LNCaP clone FGC (cell line): ENCODE measurements at regions not wholly inside any gene's neighbourhood (a gene's known extent, or its start where the extent isn't known, plus 50 kb on each side); places are given as distances from the start of the nearest gene placed in this dataset.
"Not testable (repeated sequence)": the region's sequence is repeated elsewhere in the genome, so short reads cannot be mapped to it uniquely, and the experiment has no call there.

Experiments
- DNase-seq: peaks from one replicate; pipeline ENCODE4 v3.0.0-alpha.2; 2011; ENCODE audit warnings: low read depth
- H3K4me3 ChIP-seq: 2 replicates; pipeline ENCODE4 v1.5.1; 2011; ENCODE audit warnings: mild to moderate bottlenecking, low read depth, low read length, control low read depth
- TF ChIP-seq, protein P1 (sequence below): IDR thresholded peaks from 2 replicates; pipeline ENCODE4 v1.5.1; 2012; ENCODE audit warnings: mild to moderate bottlenecking; ENCODE audit not compliant: control insufficient read depth, insufficient read depth; ENCODE audit errors: extremely low read depth

DNA sequence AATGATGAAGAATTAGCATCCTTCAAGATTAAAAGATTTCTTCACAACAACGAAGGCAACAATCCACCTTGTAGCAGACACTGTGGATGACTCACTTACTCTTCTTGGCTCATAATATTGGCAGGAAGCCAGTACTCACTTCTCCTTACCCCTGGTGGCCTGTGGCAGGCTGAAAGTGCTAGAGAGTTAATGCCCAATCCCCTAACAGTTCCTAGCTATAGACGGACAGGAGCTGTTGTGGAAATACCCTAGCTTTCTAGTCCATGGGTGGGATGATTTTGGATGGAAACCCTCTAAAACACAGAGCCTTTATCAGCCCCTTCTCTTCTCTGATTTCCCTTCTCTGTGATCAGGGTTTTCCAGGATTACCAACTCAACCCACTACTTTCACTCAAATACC lies 128.6 kb upstream of the NYAP2 start:
- H3K4me3 ChIP-seq: no peak overlapping the region
- DNase-seq: peak; percentile 25
- TF ChIP-seq, protein P1, sequence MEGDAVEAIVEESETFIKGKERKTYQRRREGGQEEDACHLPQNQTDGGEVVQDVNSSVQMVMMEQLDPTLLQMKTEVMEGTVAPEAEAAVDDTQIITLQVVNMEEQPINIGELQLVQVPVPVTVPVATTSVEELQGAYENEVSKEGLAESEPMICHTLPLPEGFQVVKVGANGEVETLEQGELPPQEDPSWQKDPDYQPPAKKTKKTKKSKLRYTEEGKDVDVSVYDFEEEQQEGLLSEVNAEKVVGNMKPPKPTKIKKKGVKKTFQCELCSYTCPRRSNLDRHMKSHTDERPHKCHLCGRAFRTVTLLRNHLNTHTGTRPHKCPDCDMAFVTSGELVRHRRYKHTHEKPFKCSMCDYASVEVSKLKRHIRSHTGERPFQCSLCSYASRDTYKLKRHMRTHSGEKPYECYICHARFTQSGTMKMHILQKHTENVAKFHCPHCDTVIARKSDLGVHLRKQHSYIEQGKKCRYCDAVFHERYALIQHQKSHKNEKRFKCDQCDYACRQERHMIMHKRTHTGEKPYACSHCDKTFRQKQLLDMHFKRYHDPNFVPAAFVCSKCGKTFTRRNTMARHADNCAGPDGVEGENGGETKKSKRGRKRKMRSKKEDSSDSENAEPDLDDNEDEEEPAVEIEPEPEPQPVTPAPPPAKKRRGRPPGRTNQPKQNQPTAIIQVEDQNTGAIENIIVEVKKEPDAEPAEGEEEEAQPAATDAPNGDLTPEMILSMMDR: no peak

- TF ChIP-seq, protein P1: no peak
- DNase-seq: no peak
- H3K4me3 ChIP-seq: no peak overlapping the region
These were observed 129.5 kb upstream of the NYAP2 start for GRCh38 chr2:225270053-225270452.

GRCh38 chr2:225254363-225254762 lies 145.1 kb upstream of the NYAP2 start:
- DNase-seq: no peak
- TF ChIP-seq, protein P1: no peak
- H3K4me3 ChIP-seq: no peak overlapping the region

- TF ChIP-seq, protein P1: no peak
- no peak for DNase-seq
- H3K4me3 ChIP-seq: no peak overlapping the region
These were observed 154.6 kb upstream of the NYAP2 start for GRCh38 chr2:225244933-225245332.

DNA sequence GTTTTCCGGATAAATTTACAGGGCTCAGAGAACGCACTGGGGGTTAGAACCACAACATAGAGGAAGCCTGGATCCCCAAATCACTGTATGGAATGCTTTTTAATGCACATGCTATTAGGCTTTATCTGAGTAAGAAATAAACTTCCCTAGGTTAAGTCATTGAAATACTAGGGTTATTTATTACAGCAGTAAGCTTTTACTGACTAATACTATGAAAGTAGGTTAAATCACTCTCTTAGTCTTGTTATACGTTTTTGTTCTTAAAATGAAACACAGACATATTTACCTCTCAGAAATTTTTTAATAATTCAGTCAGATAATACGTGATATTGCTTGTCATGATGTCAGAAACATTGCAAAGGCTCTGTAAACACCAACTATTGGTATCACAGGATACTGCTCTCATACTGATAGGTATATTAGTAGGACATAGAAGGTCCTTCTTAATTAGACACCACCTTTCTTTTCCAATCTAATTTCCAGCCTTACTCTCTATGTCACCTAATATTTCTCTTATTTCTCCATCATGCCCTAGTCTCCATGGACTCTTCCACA lies 162.7 kb upstream of the NYAP2 start:
- DNase-seq: no peak
- H3K4me3 ChIP-seq: no peak overlapping the region
- TF ChIP-seq, protein P1: no peak

- TF ChIP-seq, protein P1: no peak
- DNase-seq: no peak
These were observed 166.3 kb upstream of the NYAP2 start for GRCh38 chr2:225233234-225233633.

DNA sequence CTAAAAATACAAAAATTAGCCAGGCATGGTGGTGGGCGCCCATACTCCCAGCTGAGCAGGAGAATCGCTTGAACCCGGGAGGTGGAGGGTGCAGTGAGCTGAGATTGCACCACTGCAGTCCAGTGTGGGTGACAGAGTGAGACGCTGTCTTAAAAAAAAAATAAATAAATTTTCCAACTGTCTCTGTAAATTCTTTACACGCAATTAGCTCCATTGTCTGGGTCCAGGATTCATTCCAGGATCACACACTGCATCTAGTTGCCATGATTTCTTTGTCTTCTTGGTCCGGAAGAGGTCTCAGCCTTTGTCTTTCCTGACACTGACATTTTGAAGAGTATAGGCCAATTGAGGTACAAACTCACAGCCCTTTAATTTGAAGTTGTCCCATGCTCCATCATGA lies 167.6 kb upstream of the NYAP2 start:
- no peak for DNase-seq
- H3K4me3 ChIP-seq: no peak overlapping the region
- TF ChIP-seq, protein P1: no peak

More at GRCh38 chr2:225233234-225233633, 166.3 kb upstream of the NYAP2 start:
- no peak overlapping the region for H3K4me3 ChIP-seq

DNA sequence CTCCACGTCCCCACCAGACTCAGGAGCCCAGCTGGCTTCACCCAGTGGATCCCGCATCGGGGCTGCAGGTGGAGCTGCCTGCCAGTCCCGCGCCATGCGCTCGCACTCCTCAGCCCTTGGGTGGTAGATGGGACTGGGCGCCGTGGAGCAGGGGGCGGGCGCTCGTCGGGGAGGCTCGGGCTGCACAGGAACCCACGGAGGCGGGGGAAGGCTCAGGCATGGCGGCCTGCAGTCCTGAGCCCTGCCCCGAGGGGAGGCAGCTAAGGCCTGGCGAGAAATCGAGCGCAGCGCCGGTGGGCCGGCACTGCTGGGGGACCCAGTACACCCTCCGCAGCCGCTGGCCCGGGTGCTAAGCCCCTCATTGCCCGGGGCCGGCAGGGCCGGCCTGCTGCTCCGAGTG lies 170.2 kb upstream of the NYAP2 start:
- not testable (repeated sequence) for H3K4me3 ChIP-seq

More for the DNA sequence above, 170.2 kb upstream of the NYAP2 start:
- DNase-seq: not testable (repeated sequence)
